Karpas-422 (cell line): ENCODE measurements at regions not wholly inside any gene's neighbourhood (a gene's known extent, or its start where the extent isn't known, plus 50 kb on each side); places are given as distances from the start of the nearest gene placed in this dataset.

Experiments
- DNase-seq: peaks from one replicate; pipeline ENCODE4 v3.0.0-alpha.2; 2015
- H2AFZ ChIP-seq: fragments of 200-600 bp; sonication (generic); 2 replicates; pipeline ENCODE4 v1.6.1; 2014; ENCODE audit warnings: antibody characterized with exemption, low read length, mixed read lengths
- H3K27ac ChIP-seq: fragments of 200-600 bp; sonication (generic); 2 replicates; pipeline ENCODE4 v1.5.1; 2014; ENCODE audit warnings: mild to moderate bottlenecking, low read length, moderate library complexity
- H3K27me3 ChIP-seq: fragments of 200-600 bp; sonication (generic); 2 replicates; pipeline ENCODE4 v1.6.1; 2014; ENCODE audit warnings: low read length, mixed read lengths
- H3K36me3 ChIP-seq: fragments of 200-600 bp; sonication (generic); 2 replicates; pipeline ENCODE4 v1.6.1; 2014; ENCODE audit warnings: low read length, mixed read lengths; ENCODE audit not compliant: insufficient read depth
- H3K4me1 ChIP-seq: fragments of 200-600 bp; sonication (generic); 2 replicates; pipeline ENCODE4 v1.6.1; 2014; ENCODE audit warnings: mild to moderate bottlenecking, low read length, mixed read lengths
- H3K4me2 ChIP-seq: fragments of 200-600 bp; sonication (generic); 2 replicates; pipeline ENCODE4 v1.6.1; 2014; ENCODE audit warnings: low read length, low read depth, mild to moderate bottlenecking; ENCODE audit not compliant: poor library complexity, severe bottlenecking
- H3K4me3 ChIP-seq: fragments of 200-600 bp; sonication (generic); 2 replicates; pipeline ENCODE4 v1.5.1; 2014; ENCODE audit warnings: mild to moderate bottlenecking, antibody characterized with exemption, low read length, mixed read lengths
- H3K79me2 ChIP-seq: fragments of 200-600 bp; sonication (generic); 2 replicates; pipeline ENCODE4 v1.6.1; 2014; ENCODE audit warnings: mild to moderate bottlenecking, low read length, mixed read lengths
- H3K9ac ChIP-seq: fragments of 200-600 bp; sonication (generic); 2 replicates; pipeline ENCODE4 v1.6.0; 2014; ENCODE audit warnings: low read length
- H3K9me2 ChIP-seq: fragments of 200-600 bp; sonication (generic), shearing (Covaris generic); replicated peaks from 2 replicates; pipeline ENCODE4 v1.6.0; 2014; ENCODE audit warnings: mild to moderate bottlenecking, low read length, moderate library complexity; ENCODE audit not compliant: insufficient read depth
- H3K9me3 ChIP-seq: fragments of 300-700, 200-600 bp; sonication (generic); 2 replicates; pipeline ENCODE4 v1.6.1; 2014; ENCODE audit warnings: low read length, mixed read lengths
- H4K20me1 ChIP-seq: fragments of 200-600 bp; sonication (generic); 2 replicates; pipeline ENCODE4 v1.6.1; 2014; ENCODE audit warnings: mild to moderate bottlenecking, antibody characterized with exemption, low read length, low read depth; ENCODE audit not compliant: insufficient read depth

GRCh38 chr16:85491058-85491771 is 121.9 kb upstream of the GSE1 start:
- no peak overlapping the region for H3K27ac ChIP-seq
- H2AFZ ChIP-seq = no peak overlapping the region
- H3K9me2 ChIP-seq = no peaks in the 10 kb centered on the region
- no peaks in the 10 kb centered on the region for H3K79me2 ChIP-seq
- H3K4me2 ChIP-seq = no peak overlapping the region
- no peaks in the 10 kb centered on the region for H3K27me3 ChIP-seq
- H3K9me3 ChIP-seq = no peaks in the 10 kb centered on the region
- 0 out of 2 replicates have a peak, but pooled peaks cover 3% of the 10 kb centered on the region for H3K4me1 ChIP-seq
- H3K36me3 ChIP-seq = no peaks in the 10 kb centered on the region
- DNase-seq = peak; percentile 81
- H3K4me3 ChIP-seq = no peak overlapping the region
- peaks cover 4% of the 10 kb centered on the region; the same call in 1 of the 2 replicates for H4K20me1 ChIP-seq
- no peak overlapping the region for H3K9ac ChIP-seq

- no peaks in the 10 kb centered on the region for H3K9me3 ChIP-seq
- H3K4me2 ChIP-seq = no peak overlapping the region
- no peaks in the 10 kb centered on the region for H3K36me3 ChIP-seq
- no peak overlapping the region for H3K9ac ChIP-seq
- H3K27me3 ChIP-seq = no peaks in the 10 kb centered on the region
- H3K27ac ChIP-seq = no peak overlapping the region
- H3K4me1 ChIP-seq = 0 out of 2 replicates have a peak, but pooled peaks cover 3% of the 10 kb centered on the region
- H2AFZ ChIP-seq = no peak overlapping the region
- no peak overlapping the region for H3K4me3 ChIP-seq
- no peaks in the 10 kb centered on the region for H3K9me2 ChIP-seq
- H3K79me2 ChIP-seq = no peaks in the 10 kb centered on the region
- DNase-seq = no peak
- peaks cover 4% of the 10 kb centered on the region; the same call in 1 of the 2 replicates for H4K20me1 ChIP-seq
These were observed 121.3 kb upstream of the GSE1 start for GRCh38 chr16:85491798-85492294.

GRCh38 chr16:85492295-85492864 is 120.7 kb upstream of the GSE1 start:
- H3K4me2 ChIP-seq = no peak overlapping the region

GRCh38 chr16:85494315-85494714 is 118.8 kb upstream of the GSE1 start:
- H4K20me1 ChIP-seq = no peaks in the 10 kb centered on the region
- H3K9ac ChIP-seq = no peak overlapping the region
- no peak overlapping the region for H2AFZ ChIP-seq
- peaks cover 13% of the 10 kb centered on the region for H3K4me1 ChIP-seq
- no peaks in the 10 kb centered on the region for H3K9me3 ChIP-seq
- no peaks in the 10 kb centered on the region for H3K9me2 ChIP-seq
- H3K4me3 ChIP-seq = no peak overlapping the region
- H3K4me2 ChIP-seq = no peak overlapping the region
- DNase-seq = no peak
- H3K27me3 ChIP-seq = no peaks in the 10 kb centered on the region
- H3K36me3 ChIP-seq = no peaks in the 10 kb centered on the region
- H3K79me2 ChIP-seq = no peaks in the 10 kb centered on the region
- H3K27ac ChIP-seq = no peak overlapping the region

More at GRCh38 chr16:85492295-85492864, 120.7 kb upstream of the GSE1 start:
- no peaks in the 10 kb centered on the region for H3K9me2 ChIP-seq
- peaks cover 4% of the 10 kb centered on the region; the same call in 1 of the 2 replicates for H4K20me1 ChIP-seq
- no peaks in the 10 kb centered on the region for H3K79me2 ChIP-seq
- H3K9ac ChIP-seq = no peak overlapping the region
- H3K4me3 ChIP-seq = no peak overlapping the region
- H3K4me1 ChIP-seq = 0 out of 2 replicates have a peak, but pooled peaks cover 3% of the 10 kb centered on the region
- no peak overlapping the region for H3K27ac ChIP-seq
- H3K27me3 ChIP-seq = no peaks in the 10 kb centered on the region
- DNase-seq = no peak
- no peaks in the 10 kb centered on the region for H3K36me3 ChIP-seq
- no peaks in the 10 kb centered on the region for H3K9me3 ChIP-seq
- H2AFZ ChIP-seq = no peak overlapping the region

GRCh38 chr16:85495259-85495658 is 117.9 kb upstream of the GSE1 start:
- no peak overlapping the region for H3K4me2 ChIP-seq
- no peak overlapping the region for H3K9ac ChIP-seq

GRCh38 chr16:85495823-85496538 is 117.1 kb upstream of the GSE1 start:
- Histone ChIP-seq H3K27me3 (no peaks in the 10 kb centered on the region), H3K79me2 (no peaks in the 10 kb centered on the region), H3K9me2 (no peaks in the 10 kb centered on the region), H3K4me3 (no peak overlapping the region), H4K20me1 (no peaks in the 10 kb centered on the region), H3K27ac (no peak overlapping the region), H3K4me1 (peaks cover 13% of the 10 kb centered on the region), H3K9me3 (no peaks in the 10 kb centered on the region), H3K4me2 (no peak overlapping the region), H3K9ac (no peak overlapping the region), H2AFZ (no peak overlapping the region), H3K36me3 (no peaks in the 10 kb centered on the region)
- DNase-seq = no peak

More at GRCh38 chr16:85495259-85495658, 117.9 kb upstream of the GSE1 start:
- DNase-seq = no peak
- Histone ChIP-seq H3K79me2 (no peaks in the 10 kb centered on the region), H3K9me3 (no peaks in the 10 kb centered on the region), H3K36me3 (no peaks in the 10 kb centered on the region), H2AFZ (no peak overlapping the region), H3K9me2 (no peaks in the 10 kb centered on the region), H3K27ac (no peak overlapping the region), H4K20me1 (no peaks in the 10 kb centered on the region), H3K4me1 (peaks cover 13% of the 10 kb centered on the region), H3K4me3 (no peak overlapping the region), H3K27me3 (no peaks in the 10 kb centered on the region)

GRCh38 chr16:85497622-85498314 is 115.4 kb upstream of the GSE1 start:
- no peaks in the 10 kb centered on the region for H3K79me2 ChIP-seq
- no peaks in the 10 kb centered on the region for H4K20me1 ChIP-seq
- no peaks in the 10 kb centered on the region for H3K9me3 ChIP-seq
- no peak overlapping the region for H3K4me2 ChIP-seq
- no peak overlapping the region for H3K9ac ChIP-seq
- no peak overlapping the region for H3K4me3 ChIP-seq
- no peak for DNase-seq
- H3K27me3 ChIP-seq = no peaks in the 10 kb centered on the region
- H3K27ac ChIP-seq = no peak overlapping the region
- no peak overlapping the region for H2AFZ ChIP-seq
- no peaks in the 10 kb centered on the region for H3K36me3 ChIP-seq
- H3K4me1 ChIP-seq = peaks cover 10% of the 10 kb centered on the region
- H3K9me2 ChIP-seq = no peaks in the 10 kb centered on the region
